ENCODE measurements at regions not wholly inside any gene's neighbourhood (a gene's known extent, or its start where the extent isn't known, plus 50 kb on each side); places are given as distances from the start of the nearest gene placed in this dataset.

DNA sequence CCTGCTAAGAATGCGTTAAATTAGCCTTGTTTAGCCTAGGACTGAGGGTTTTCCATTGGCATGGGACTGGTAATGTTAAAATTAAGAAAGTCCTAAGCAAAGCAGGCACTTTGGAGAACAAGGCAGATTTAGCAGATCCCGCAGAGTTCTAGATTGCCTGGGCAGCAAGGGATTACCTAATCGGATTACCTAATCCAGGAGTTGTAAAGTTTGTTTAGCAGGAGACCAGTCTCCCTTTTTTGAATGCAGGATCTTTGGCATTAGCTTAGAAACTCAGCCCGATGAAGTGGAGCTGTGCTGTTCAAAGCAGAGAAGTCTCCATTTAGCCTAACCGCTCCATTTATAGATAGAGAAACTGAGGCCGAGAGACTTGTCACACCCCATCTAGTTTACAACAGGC, 206.0 kb downstream of the DMRT2 start:
- TF ChIP-seq CTCF (IDR thresholded peaks at IDR 0.05; ENCODE audit: borderline replicate concordance, extremely low read depth, low read length, poor library complexity, severe bottlenecking): no peak
- TF ChIP-seq EZH2 (IDR thresholded peaks at IDR 0.05; ENCODE audit: borderline replicate concordance, low read depth, low read length, severe bottlenecking): no peak

Data from DND-41 (cell line).